AG09319 (cell line): ENCODE measurements at regions not wholly inside any gene's neighbourhood (a gene's known extent, or its start where the extent isn't known, plus 50 kb on each side); places are given as distances from the start of the nearest gene placed in this dataset.

ENCODE experiments used
- DNase-seq: peaks from one replicate; pipeline ENCODE4 v3.0.0-alpha.2; 2010; ENCODE audit warnings: low read depth; ENCODE audit errors: extremely low read depth
- CTCF ChIP-seq: IDR thresholded peaks from 2 replicates; pipeline ENCODE4 v1.5.1; 2011; ENCODE audit warnings: low read depth, mild to moderate bottlenecking, inconsistent platforms, low read length, moderate library complexity

- no peak for DNase-seq
- TF ChIP-seq CTCF, result no peak
These were observed 75.3 kb upstream of the RALGPS2 start for GRCh38 chr1:178649582-178650350.

GRCh38 chr1:178650934-178651511, 74.0 kb upstream of the RALGPS2 start:
- no peak for DNase-seq

DNA sequence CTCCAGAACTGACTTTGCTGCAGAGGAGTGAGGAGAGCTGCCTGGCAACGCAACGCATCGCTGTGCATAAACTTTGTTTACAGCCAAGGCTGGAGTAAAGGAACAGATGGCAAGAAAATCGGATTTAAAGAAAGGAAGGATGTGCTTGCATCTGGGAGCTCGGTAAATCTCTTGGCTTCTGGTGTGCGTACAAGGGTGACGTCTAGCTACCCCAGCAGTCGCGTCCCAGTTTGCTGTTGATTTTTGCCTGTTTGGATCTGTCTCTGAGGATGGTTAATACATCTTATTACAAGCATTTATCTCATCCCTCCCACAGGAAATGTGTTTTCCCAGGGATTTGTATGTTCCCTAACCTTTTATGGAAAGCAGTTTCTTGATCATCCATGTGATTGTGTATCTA, 73.3 kb upstream of the RALGPS2 start:
- DNase-seq, result no peak
- no peak for TF ChIP-seq CTCF

More at GRCh38 chr1:178650934-178651511, 74.0 kb upstream of the RALGPS2 start:
- TF ChIP-seq CTCF, result no peak

DNA sequence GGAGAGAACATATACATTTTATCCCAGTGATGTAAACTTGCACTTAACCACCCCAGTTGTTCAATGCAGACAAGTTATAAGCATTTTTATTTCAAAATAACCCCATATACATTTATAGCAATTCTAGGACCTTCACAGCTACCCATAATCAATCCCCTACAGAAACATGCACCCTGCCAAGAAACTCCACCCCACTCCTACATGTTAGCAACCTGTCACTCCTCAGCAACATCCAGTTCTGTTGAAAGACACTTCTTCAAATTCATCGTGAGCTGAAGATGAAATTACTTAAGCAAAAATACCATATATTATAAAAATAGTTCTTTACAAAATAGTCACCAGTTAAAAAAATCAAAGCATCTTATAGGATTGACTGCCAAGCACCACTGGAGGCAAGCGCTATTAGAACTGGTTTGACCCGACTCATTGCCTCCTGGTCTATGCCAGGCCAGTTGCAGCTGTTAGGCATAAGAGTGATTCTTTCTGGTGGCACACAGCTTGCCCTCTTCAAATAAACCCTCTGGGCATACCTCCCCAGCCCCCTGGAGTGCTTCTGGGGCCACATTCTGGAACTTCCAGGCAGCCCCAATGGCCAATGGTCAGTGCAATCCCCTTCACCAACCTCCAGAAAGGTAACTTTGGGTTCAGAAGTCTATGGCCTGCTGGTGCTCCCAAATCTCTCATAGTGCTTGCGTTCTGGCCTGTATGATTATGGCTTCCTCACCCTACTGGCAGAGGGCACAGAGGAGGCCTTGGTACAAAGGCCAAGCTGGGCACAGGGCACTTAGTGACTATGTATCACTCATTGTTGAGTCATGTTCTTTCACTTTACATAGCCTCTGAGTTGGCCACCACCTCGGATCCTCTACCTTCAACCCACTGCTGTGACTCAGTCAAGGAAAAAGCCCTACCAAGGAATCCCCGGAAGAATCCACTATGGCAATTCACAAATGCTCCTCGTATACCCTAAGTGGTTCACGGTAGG, 72.2 kb upstream of the RALGPS2 start:
- no peak for DNase-seq

GRCh38 chr1:178659789-178660208, 65.2 kb upstream of the RALGPS2 start:
- no peak for TF ChIP-seq CTCF
- no peak for DNase-seq

More for the DNA sequence above, 72.2 kb upstream of the RALGPS2 start:
- TF ChIP-seq CTCF, result no peak

GRCh38 chr1:178660461-178660860, 64.6 kb upstream of the RALGPS2 start:
- no peak for DNase-seq
- TF ChIP-seq CTCF, result no peak
